HCT116 (cell line): ENCODE measurements at regions not wholly inside any gene's neighbourhood (a gene's known extent, or its start where the extent isn't known, plus 50 kb on each side); places are given as distances from the start of the nearest gene placed in this dataset.

Experiments used
- ATAC-seq: fragments of 200-7000 bp; cut with Tn5 transposase; 2 replicates; pipeline ENCODE4 v1.9.1; 2020; ENCODE audit warnings: mild to moderate bottlenecking, moderate library complexity
- BruUV-seq: library from RNA; stranded (reverse); fragments of 400-500 nt; replicated peaks from 2 replicates; lab custom pipeline; 2021; lab: Mats Ljungman, UMichigan
- CTCF ChIA-PET: fragments of 300-600 bp; sonication (Branson Sonifier 250); formaldehyde crosslinking; loops from one replicate; lab custom pipeline; 2021; ENCODE audit warnings: antibody characterized with exemption; lab: Charles Lee
- POLR2A ChIA-PET: fragments of 300-600, 350-600 bp; sonication (Branson Sonifier 250); formaldehyde crosslinking; loops from one replicate; lab custom pipeline; 2021; ENCODE audit warnings: antibody characterized with exemption; lab: Charles Lee
- RAD21 ChIA-PET, 2 experiments: fragments of 300-600 bp; sonication (Branson Sonifier 250); formaldehyde crosslinking; loops; one replicate each; lab custom pipeline; 2023; ENCODE audit warnings: low total read pairs in 2 of 2; ENCODE audit not compliant: uncharacterized antibody in 2 of 2, unreplicated experiment in 2 of 2, low non-redundant PET in 1 of 2; lab: Charles Lee
- DNase-seq: peaks from one replicate; pipeline ENCODE4 v3.0.0-alpha.2; 2010; ENCODE audit warnings: low read depth, low spot score
- H2AFZ ChIP-seq: fragments of 200-600 bp; shearing (Covaris generic), sonication (generic); 2 replicates; pipeline ENCODE4 v1.6.1; 2017; ENCODE audit warnings: low read depth, mixed run types, mixed read lengths, antibody characterized with exemption, low read length; ENCODE audit not compliant: poor library complexity, severe bottlenecking
- H3K27ac ChIP-seq: 2 replicates; pipeline ENCODE4 v1.5.1; 2012; ENCODE audit warnings: low read depth, low read length
- H3K27me3 ChIP-seq: fragments of 200-600 bp; sonication (generic); 2 replicates; pipeline ENCODE4 v1.6.1; 2016; ENCODE audit warnings: mixed run types, low read length, mixed read lengths; ENCODE audit not compliant: insufficient read depth
- H3K36me3 ChIP-seq, 2 experiments: fragments of 200-500 bp in 1 of 2; fragments of 200-600 bp in 1 of 2; sonication (Bioruptor generic) in 1 of 2; sonication (generic) in 1 of 2; 2 replicates each; pipeline versions ENCODE4 v1.5.1 to v1.6.1; 2014 to 2016; ENCODE audit warnings: low read length in 2 of 2, inconsistent platforms in 1 of 2, mixed read lengths in 1 of 2, mixed run types in 1 of 2; ENCODE audit not compliant: insufficient read depth in 2 of 2, control insufficient read depth in 1 of 2
- H3K4me1 ChIP-seq, 2 experiments: fragments of 200-600 bp in 1 of 2; sonication (generic) in 1 of 2; 2 replicates each; pipeline versions ENCODE4 v1.5.1 to v1.6.1; 2012 to 2017; ENCODE audit warnings: low read length in 2 of 2, inconsistent platforms in 1 of 2, mild to moderate bottlenecking in 1 of 2, mixed read lengths in 1 of 2, mixed run types in 1 of 2, moderate library complexity in 1 of 2; ENCODE audit not compliant: insufficient read depth in 2 of 2, control insufficient read depth in 1 of 2
- H3K4me2 ChIP-seq: fragments of 200-600 bp; sonication (generic); 2 replicates; pipeline ENCODE4 v1.6.1; 2017; ENCODE audit warnings: mixed run types, low read length, mixed read lengths
- H3K4me3 ChIP-seq, 2 experiments: fragments of 200-600 bp in 1 of 2; sonication (generic) in 1 of 2; replicated peaks in 1 of 2; 2 replicates each; pipeline ENCODE4 v1.5.1; 2011 to 2016; ENCODE audit warnings: low read length in 2 of 2, control low read depth in 1 of 2, low read depth in 1 of 2, mild to moderate bottlenecking in 1 of 2, mixed read lengths in 1 of 2, mixed run types in 1 of 2
- H3K79me2 ChIP-seq: fragments of 200-600 bp; sonication (generic); 2 replicates; pipeline ENCODE4 v1.6.1; 2017; ENCODE audit warnings: mild to moderate bottlenecking, mixed run types, low read length, moderate library complexity, mixed read lengths; ENCODE audit not compliant: insufficient read depth
- H3K9ac ChIP-seq: fragments of 200-600 bp; sonication (generic); 2 replicates; pipeline ENCODE4 v1.6.1; 2016; ENCODE audit warnings: low read length, mixed read lengths
- H3K9me2 ChIP-seq: fragments of 200-600 bp; sonication (generic), shearing (Covaris generic); 2 replicates; pipeline ENCODE4 v1.6.1; 2017; ENCODE audit warnings: mixed run types, mild to moderate bottlenecking, moderate library complexity; ENCODE audit not compliant: insufficient read depth
- H3K9me3 ChIP-seq, 2 experiments: fragments of 200-500 bp in 1 of 2; fragments of 200-600 bp in 1 of 2; sonication (Bioruptor generic) in 1 of 2; sonication (generic) in 1 of 2; 2 replicates each; pipeline ENCODE4 v1.6.1; 2014 to 2017; ENCODE audit warnings: low read length in 2 of 2, mixed read lengths in 2 of 2, inconsistent platforms in 1 of 2, low read depth in 1 of 2, mild to moderate bottlenecking in 1 of 2, mixed run types in 1 of 2, moderate library complexity in 1 of 2; ENCODE audit not compliant: control insufficient read depth in 1 of 2, insufficient read depth in 1 of 2
- H4K20me1 ChIP-seq: fragments of 200-600 bp; sonication (generic), shearing (Covaris generic); 2 replicates; pipeline ENCODE4 v1.6.1; 2017; ENCODE audit warnings: mixed run types, mild to moderate bottlenecking, moderate library complexity; ENCODE audit not compliant: insufficient read depth
- ATF3 ChIP-seq: IDR thresholded peaks from 2 replicates; pipeline ENCODE4 v1.6.1; 2012
- CEBPB ChIP-seq: IDR thresholded peaks from 2 replicates; pipeline ENCODE4 v1.6.1; 2012; ENCODE audit warnings: low read depth
- SP1 ChIP-seq: IDR thresholded peaks from 2 replicates; pipeline ENCODE4 v1.6.1; 2012; ENCODE audit warnings: low read depth
- YY1 ChIP-seq: IDR thresholded peaks from 2 replicates; pipeline ENCODE4 v1.6.1; 2011; ENCODE audit warnings: low read length, low read depth, moderate library complexity, mild to moderate bottlenecking; ENCODE audit not compliant: insufficient replicate concordance; ENCODE audit errors: extremely low read depth
- intact Hi-C: fragments of 100-400 bp; cut with micrococcal nuclease; formaldehyde crosslinking; loops from 2 replicates; pipeline ENCODE4 v1.10.0; 2022

- Histone ChIP-seq H3K27ac (no peak overlapping the region), H3K36me3 (no peaks in the 10 kb centered on the region), H3K79me2 (no peaks in the 10 kb centered on the region), H2AFZ (no peak overlapping the region), H4K20me1 (no peaks in the 10 kb centered on the region), H3K4me1 (no peaks in the 10 kb centered on the region), H3K4me2 (no peak overlapping the region), H3K9me2 (no peaks in the 10 kb centered on the region), H3K4me3 (no peak overlapping the region), H3K9me3 (no peaks in the 10 kb centered on the region), H3K27me3 (0 out of 2 replicates have a peak, but pooled peaks cover 4% of the 10 kb centered on the region), H3K9ac (no peak overlapping the region)
- BruUV-seq, result no TSS peak
- intact Hi-C loops, result no loop called here
- RAD21 ChIA-PET, result no interaction called here
- TF ChIP-seq ATF3, result no peak
- POLR2A ChIA-PET, result no interaction called here
- no peak for DNase-seq
- ATAC-seq, result no peak
- CTCF ChIA-PET, result no interaction called here
Observed at GRCh38 chr10:111556666-111557065, 479.8 kb downstream of the ADRA2A start.

DNA sequence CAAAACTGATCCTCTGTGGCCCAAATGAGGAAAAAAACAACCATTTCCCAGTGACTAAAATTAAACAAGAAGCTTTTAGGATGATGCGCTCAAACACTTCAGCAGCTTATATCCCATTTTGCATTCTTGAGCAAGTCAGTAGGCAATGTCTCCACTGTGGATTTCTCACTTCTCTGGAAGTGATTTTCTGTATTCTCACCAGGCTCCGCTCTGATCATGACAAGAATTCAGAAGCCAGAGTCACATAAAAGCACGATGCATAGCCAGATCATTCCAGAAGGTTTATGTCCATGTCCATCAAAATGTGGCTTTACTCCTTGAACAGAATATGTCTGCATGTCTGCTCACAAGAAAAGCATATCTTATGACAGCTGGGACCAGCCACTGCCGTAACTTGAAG, 481.4 kb downstream of the ADRA2A start:
- Histone ChIP-seq H3K27me3 (peaks cover 10% of the 10 kb centered on the region; the same call in 1 of the 2 replicates), H3K4me1 (no peaks in the 10 kb centered on the region), H3K4me2 (no peak overlapping the region), H3K9me2 (no peaks in the 10 kb centered on the region), H3K36me3 (no peaks in the 10 kb centered on the region), H3K9me3 (no peaks in the 10 kb centered on the region), H3K79me2 (no peaks in the 10 kb centered on the region), H3K9ac (no peak overlapping the region), H2AFZ (no peak overlapping the region), H4K20me1 (no peaks in the 10 kb centered on the region), H3K4me3 (no peak overlapping the region), H3K27ac (no peak overlapping the region)
- POLR2A ChIA-PET, result no interaction called here
- no peak for ATAC-seq
- BruUV-seq, result no TSS peak
- TF ChIP-seq YY1 (no peak), CEBPB (no peak), SP1 (no peak)
- no peak for DNase-seq
- RAD21 ChIA-PET, result no interaction called here
- intact Hi-C loops, result no loop called here
- CTCF ChIA-PET, result no interaction called here
